ENCODE measurements at regions not wholly inside any gene's neighbourhood (a gene's known extent, or its start where the extent isn't known, plus 50 kb on each side); places are given as distances from the start of the nearest gene placed in this dataset.

- 0 out of 2 replicates have a peak, but pooled peaks cover 4% of the 10 kb centered on the region for H3K27me3 ChIP-seq (ENCODE audit: low read length)
- H3K4me3 ChIP-seq (ENCODE audit: low read length), result no peak overlapping the region
- no peaks in the 10 kb centered on the region for H4K20me1 ChIP-seq (ENCODE audit: insufficient read depth, low read depth, low read length)
- H3K79me2 ChIP-seq (ENCODE audit: low read length), result no peaks in the 10 kb centered on the region
- DNase-seq, result no peak
- H3K4me1 ChIP-seq (ENCODE audit: low read length), result no peaks in the 10 kb centered on the region
- H3K9me2 ChIP-seq (replicated peaks; ENCODE audit: insufficient read depth, low read length), result no peaks in the 10 kb centered on the region
- no peak overlapping the region for H3K27ac ChIP-seq (ENCODE audit: low read length)
- H2AFZ ChIP-seq (ENCODE audit: low read length), result no peak overlapping the region
- no peaks in the 10 kb centered on the region for H3K9me3 ChIP-seq (ENCODE audit: low read length)
- H3K4me2 ChIP-seq (ENCODE audit: low read depth, low read length, poor library complexity, severe bottlenecking), result no peak overlapping the region
- no peak overlapping the region for H3K9ac ChIP-seq (ENCODE audit: low read length)
- no peaks in the 10 kb centered on the region for H3K36me3 ChIP-seq (ENCODE audit: insufficient read depth, low read length)
Observed at GRCh38 chr3:70873686-70874085, 561.2 kb upstream of the MDFIC2 start.

- Histone ChIP-seq H3K27me3 (ENCODE audit: low read length) (0 out of 2 replicates have a peak, but pooled peaks cover 4% of the 10 kb centered on the region), H2AFZ (ENCODE audit: low read length) (no peak overlapping the region), H3K79me2 (ENCODE audit: low read length) (no peaks in the 10 kb centered on the region), H3K9me3 (ENCODE audit: low read length) (no peaks in the 10 kb centered on the region), H3K4me1 (ENCODE audit: low read length) (no peaks in the 10 kb centered on the region), H3K9ac (ENCODE audit: low read length) (no peak overlapping the region), H4K20me1 (ENCODE audit: insufficient read depth, low read depth, low read length) (no peaks in the 10 kb centered on the region), H3K27ac (ENCODE audit: low read length) (no peak overlapping the region), H3K4me3 (ENCODE audit: low read length) (no peak overlapping the region), H3K9me2 (replicated peaks; ENCODE audit: insufficient read depth, low read length) (no peaks in the 10 kb centered on the region), H3K36me3 (ENCODE audit: insufficient read depth, low read length) (no peaks in the 10 kb centered on the region), H3K4me2 (ENCODE audit: low read depth, low read length, poor library complexity, severe bottlenecking) (no peak overlapping the region)
- no peak for DNase-seq
Observed at GRCh38 chr3:70871909-70872656, 559.6 kb upstream of the MDFIC2 start.

GRCh38 chr3:70870576-70870975, 558.1 kb upstream of the MDFIC2 start:
- Histone ChIP-seq H3K4me1 (ENCODE audit: low read length) (no peaks in the 10 kb centered on the region), H2AFZ (ENCODE audit: low read length) (no peak overlapping the region), H3K27me3 (ENCODE audit: low read length) (0 out of 2 replicates have a peak, but pooled peaks cover 7% of the 10 kb centered on the region), H3K9me2 (replicated peaks; ENCODE audit: insufficient read depth, low read length) (no peaks in the 10 kb centered on the region), H3K9ac (ENCODE audit: low read length) (no peak overlapping the region), H3K36me3 (ENCODE audit: insufficient read depth, low read length) (no peaks in the 10 kb centered on the region), H3K79me2 (ENCODE audit: low read length) (no peaks in the 10 kb centered on the region), H4K20me1 (ENCODE audit: insufficient read depth, low read depth, low read length) (no peaks in the 10 kb centered on the region), H3K27ac (ENCODE audit: low read length) (no peak overlapping the region), H3K9me3 (ENCODE audit: low read length) (no peaks in the 10 kb centered on the region), H3K4me3 (ENCODE audit: low read length) (no peak overlapping the region), H3K4me2 (ENCODE audit: low read depth, low read length, poor library complexity, severe bottlenecking) (no peak overlapping the region)
- peak; percentile 25 for DNase-seq

- Histone ChIP-seq H4K20me1 (ENCODE audit: insufficient read depth, low read depth, low read length) (no peaks in the 10 kb centered on the region), H3K4me3 (ENCODE audit: low read length) (no peak overlapping the region), H3K4me1 (ENCODE audit: low read length) (no peaks in the 10 kb centered on the region), H3K9me3 (ENCODE audit: low read length) (no peaks in the 10 kb centered on the region), H3K9me2 (replicated peaks; ENCODE audit: insufficient read depth, low read length) (no peaks in the 10 kb centered on the region), H3K36me3 (ENCODE audit: insufficient read depth, low read length) (no peaks in the 10 kb centered on the region), H2AFZ (ENCODE audit: low read length) (no peak overlapping the region), H3K27me3 (ENCODE audit: low read length) (0 out of 2 replicates have a peak, but pooled peaks cover 7% of the 10 kb centered on the region), H3K27ac (ENCODE audit: low read length) (no peak overlapping the region), H3K79me2 (ENCODE audit: low read length) (no peaks in the 10 kb centered on the region), H3K9ac (ENCODE audit: low read length) (no peak overlapping the region), H3K4me2 (ENCODE audit: low read depth, low read length, poor library complexity, severe bottlenecking) (no peak overlapping the region)
- DNase-seq, result no peak
Observed at GRCh38 chr3:70868561-70868960, 556.1 kb upstream of the MDFIC2 start.

- Histone ChIP-seq H3K79me2 (ENCODE audit: low read length) (no peaks in the 10 kb centered on the region), H3K27ac (ENCODE audit: low read length) (no peak overlapping the region), H3K4me1 (ENCODE audit: low read length) (no peaks in the 10 kb centered on the region), H3K9ac (ENCODE audit: low read length) (no peak overlapping the region), H4K20me1 (ENCODE audit: insufficient read depth, low read depth, low read length) (no peaks in the 10 kb centered on the region), H3K36me3 (ENCODE audit: insufficient read depth, low read length) (no peaks in the 10 kb centered on the region), H3K4me2 (ENCODE audit: low read depth, low read length, poor library complexity, severe bottlenecking) (no peak overlapping the region), H3K9me3 (ENCODE audit: low read length) (no peaks in the 10 kb centered on the region), H2AFZ (ENCODE audit: low read length) (no peak overlapping the region), H3K9me2 (replicated peaks; ENCODE audit: insufficient read depth, low read length) (no peaks in the 10 kb centered on the region), H3K27me3 (ENCODE audit: low read length) (0 out of 2 replicates have a peak, but pooled peaks cover 3% of the 10 kb centered on the region), H3K4me3 (ENCODE audit: low read length) (no peak overlapping the region)
- DNase-seq, result no peak
Observed at GRCh38 chr3:70863049-70863448, 550.6 kb upstream of the MDFIC2 start.

GRCh38 chr3:70861855-70862254, 549.4 kb upstream of the MDFIC2 start:
- H3K4me2 ChIP-seq (ENCODE audit: low read depth, low read length, poor library complexity, severe bottlenecking), result no peak overlapping the region
- no peak overlapping the region for H2AFZ ChIP-seq (ENCODE audit: low read length)
- no peaks in the 10 kb centered on the region for H3K9me3 ChIP-seq (ENCODE audit: low read length)
- no peak overlapping the region for H3K4me3 ChIP-seq (ENCODE audit: low read length)
- H3K27ac ChIP-seq (ENCODE audit: low read length), result no peak overlapping the region
- H4K20me1 ChIP-seq (ENCODE audit: insufficient read depth, low read depth, low read length), result no peaks in the 10 kb centered on the region
- no peak overlapping the region for H3K9ac ChIP-seq (ENCODE audit: low read length)
- no peaks in the 10 kb centered on the region for H3K36me3 ChIP-seq (ENCODE audit: insufficient read depth, low read length)
- DNase-seq, result no peak
- H3K27me3 ChIP-seq (ENCODE audit: low read length), result 0 out of 2 replicates have a peak, but pooled peaks cover 3% of the 10 kb centered on the region
- H3K79me2 ChIP-seq (ENCODE audit: low read length), result no peaks in the 10 kb centered on the region
- no peaks in the 10 kb centered on the region for H3K4me1 ChIP-seq (ENCODE audit: low read length)
- H3K9me2 ChIP-seq (replicated peaks; ENCODE audit: insufficient read depth, low read length), result no peaks in the 10 kb centered on the region

GRCh38 chr3:70861234-70861633, 548.8 kb upstream of the MDFIC2 start:
- Histone ChIP-seq H3K27ac (ENCODE audit: low read length) (no peak overlapping the region), H3K9ac (ENCODE audit: low read length) (no peak overlapping the region), H3K4me2 (ENCODE audit: low read depth, low read length, poor library complexity, severe bottlenecking) (no peak overlapping the region), H3K79me2 (ENCODE audit: low read length) (no peaks in the 10 kb centered on the region), H2AFZ (ENCODE audit: low read length) (no peak overlapping the region), H3K9me2 (replicated peaks; ENCODE audit: insufficient read depth, low read length) (no peaks in the 10 kb centered on the region), H3K4me1 (ENCODE audit: low read length) (no peaks in the 10 kb centered on the region), H3K27me3 (ENCODE audit: low read length) (0 out of 2 replicates have a peak, but pooled peaks cover under 1% of the 10 kb centered on the region), H4K20me1 (ENCODE audit: insufficient read depth, low read depth, low read length) (no peaks in the 10 kb centered on the region), H3K36me3 (ENCODE audit: insufficient read depth, low read length) (no peaks in the 10 kb centered on the region), H3K9me3 (ENCODE audit: low read length) (no peaks in the 10 kb centered on the region), H3K4me3 (ENCODE audit: low read length) (no peak overlapping the region)
- DNase-seq, result no peak

- Histone ChIP-seq H2AFZ (ENCODE audit: low read length) (no peak overlapping the region), H3K27me3 (ENCODE audit: low read length) (no peaks in the 10 kb centered on the region), H3K9me2 (replicated peaks; ENCODE audit: insufficient read depth, low read length) (no peaks in the 10 kb centered on the region), H3K4me2 (ENCODE audit: low read depth, low read length, poor library complexity, severe bottlenecking) (no peak overlapping the region), H3K9ac (ENCODE audit: low read length) (no peak overlapping the region), H3K4me1 (ENCODE audit: low read length) (no peaks in the 10 kb centered on the region), H3K36me3 (ENCODE audit: insufficient read depth, low read length) (no peaks in the 10 kb centered on the region), H3K9me3 (ENCODE audit: low read length) (no peaks in the 10 kb centered on the region), H3K4me3 (ENCODE audit: low read length) (no peak overlapping the region), H3K79me2 (ENCODE audit: low read length) (no peaks in the 10 kb centered on the region), H3K27ac (ENCODE audit: low read length) (no peak overlapping the region), H4K20me1 (ENCODE audit: insufficient read depth, low read depth, low read length) (no peaks in the 10 kb centered on the region)
- DNase-seq, result no peak
Observed at GRCh38 chr3:70857916-70858315, 545.5 kb upstream of the MDFIC2 start.
